SK-N-SH treated with all-trans-retinoic acid at 6 μM for 48 hours (cell line): ENCODE measurements at regions not wholly inside any gene's neighbourhood (a gene's known extent, or its start where the extent isn't known, plus 50 kb on each side); places are given as distances from the start of the nearest gene placed in this dataset.

Experiments used
- BACH2 ChIP-seq: fragments of 250-450 bp; sonication (Bioruptor Pico); IDR thresholded peaks from 2 replicates; pipeline ENCODE4 v1.9.0; 2021; ENCODE audit warnings: mild to moderate bottlenecking, borderline replicate concordance
- CREB5 ChIP-seq: fragments of 250-450 bp; sonication (Bioruptor Pico); IDR thresholded peaks from 2 replicates; pipeline ENCODE4 v1.5.1; 2020; ENCODE audit warnings: low read depth, mild to moderate bottlenecking, moderate library complexity
- PPARA ChIP-seq: fragments of 250-450 bp; sonication (Bioruptor Pico); IDR thresholded peaks from 2 replicates; pipeline ENCODE4 v1.5.0; 2020; ENCODE audit warnings: mild to moderate bottlenecking, borderline replicate concordance
- RARB ChIP-seq: fragments of 250-450 bp; sonication (Bioruptor Pico); IDR thresholded peaks from 2 replicates; pipeline ENCODE4 v1.8.0; 2021; ENCODE audit warnings: mild to moderate bottlenecking, moderate library complexity
- TCF4 ChIP-seq: fragments of 250-450 bp; sonication (Bioruptor Pico); IDR thresholded peaks from 2 replicates; pipeline ENCODE4 v1.8.0; 2021; ENCODE audit warnings: mild to moderate bottlenecking, moderate library complexity, borderline replicate concordance
- TOX ChIP-seq: fragments of 250-450 bp; sonication (Bioruptor Pico); IDR thresholded peaks from 2 replicates; pipeline ENCODE4 v1.8.0; 2021; ENCODE audit warnings: mild to moderate bottlenecking, moderate library complexity, borderline replicate concordance
- ZC3H10 ChIP-seq: fragments of 250-450 bp; sonication (Bioruptor Pico); IDR thresholded peaks from 2 replicates; pipeline ENCODE4 v1.5.1; 2021; ENCODE audit warnings: mild to moderate bottlenecking, moderate library complexity
- ZFP3 ChIP-seq: fragments of 250-450 bp; sonication (Bioruptor Pico); IDR thresholded peaks from 2 replicates; pipeline ENCODE4 v1.5.0; 2020; ENCODE audit warnings: mild to moderate bottlenecking, moderate library complexity
- ZFP30 ChIP-seq: fragments of 450-650 bp; formaldehyde crosslinking; IDR thresholded peaks from 2 replicates; pipeline ENCODE4 v1.5.0; 2022; ENCODE audit warnings: mild to moderate bottlenecking, moderate library complexity
- ZNF565 ChIP-seq: fragments of 450-650 bp; formaldehyde crosslinking; conservative IDR thresholded peaks from 2 replicates; pipeline ENCODE4 v1.5.0; 2020; ENCODE audit warnings: low read depth, mild to moderate bottlenecking, moderate library complexity
- ZNF70 ChIP-seq: fragments of 450-650 bp; formaldehyde crosslinking; IDR thresholded peaks from 2 replicates; pipeline ENCODE4 v1.5.0; 2020; ENCODE audit warnings: mild to moderate bottlenecking, moderate library complexity
- ZNF8 ChIP-seq: fragments of 450-650 bp; formaldehyde crosslinking; IDR thresholded peaks from 2 replicates; pipeline ENCODE4 v1.5.0; 2020; ENCODE audit warnings: mild to moderate bottlenecking, moderate library complexity
- TF ChIP-seq, protein P1 (sequence below): fragments of 250-450 bp; sonication (Bioruptor Pico); IDR thresholded peaks from 2 replicates; pipeline ENCODE4 v1.8.0; 2020; ENCODE audit warnings: mild to moderate bottlenecking, moderate library complexity, borderline replicate concordance

- TF ChIP-seq ZNF70 (CRISPR knock-in tag), result no peak
- no peak for TF ChIP-seq ZNF8 (CRISPR knock-in tag)
- TF ChIP-seq, protein P1, sequence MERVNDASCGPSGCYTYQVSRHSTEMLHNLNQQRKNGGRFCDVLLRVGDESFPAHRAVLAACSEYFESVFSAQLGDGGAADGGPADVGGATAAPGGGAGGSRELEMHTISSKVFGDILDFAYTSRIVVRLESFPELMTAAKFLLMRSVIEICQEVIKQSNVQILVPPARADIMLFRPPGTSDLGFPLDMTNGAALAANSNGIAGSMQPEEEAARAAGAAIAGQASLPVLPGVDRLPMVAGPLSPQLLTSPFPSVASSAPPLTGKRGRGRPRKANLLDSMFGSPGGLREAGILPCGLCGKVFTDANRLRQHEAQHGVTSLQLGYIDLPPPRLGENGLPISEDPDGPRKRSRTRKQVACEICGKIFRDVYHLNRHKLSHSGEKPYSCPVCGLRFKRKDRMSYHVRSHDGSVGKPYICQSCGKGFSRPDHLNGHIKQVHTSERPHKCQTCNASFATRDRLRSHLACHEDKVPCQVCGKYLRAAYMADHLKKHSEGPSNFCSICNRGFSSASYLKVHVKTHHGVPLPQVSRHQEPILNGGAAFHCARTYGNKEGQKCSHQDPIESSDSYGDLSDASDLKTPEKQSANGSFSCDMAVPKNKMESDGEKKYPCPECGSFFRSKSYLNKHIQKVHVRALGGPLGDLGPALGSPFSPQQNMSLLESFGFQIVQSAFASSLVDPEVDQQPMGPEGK, result no peak
- no peak for TF ChIP-seq CREB5
- no peak for TF ChIP-seq ZFP30 (CRISPR knock-in tag)
- TF ChIP-seq RARB (CRISPR knock-in tag), result no peak
- no peak for TF ChIP-seq TCF4
- TF ChIP-seq TOX (CRISPR knock-in tag), result no peak
- TF ChIP-seq PPARA (CRISPR knock-in tag), result no peak
- no peak for TF ChIP-seq ZNF565 (CRISPR knock-in tag)
- no peak for TF ChIP-seq BACH2
- TF ChIP-seq ZFP3, result no peak
- TF ChIP-seq ZC3H10 (CRISPR knock-in tag), result no peak
Measured at GRCh38 chr7:112986256-112987031, 100.2 kb downstream of the GPR85 start.
